ENCODE measurements at regions not wholly inside any gene's neighbourhood (a gene's known extent, or its start where the extent isn't known, plus 50 kb on each side); places are given as distances from the start of the nearest gene placed in this dataset.

GRCh38 chr4:72677886-72678285, 108.9 kb upstream of the ADAMTS3 start:
- Histone ChIP-seq H3K9me3 (ENCODE audit: control insufficient read depth, insufficient read depth, low read length) (no peaks in the 10 kb centered on the region), H4K8ac (ENCODE audit: low read depth in 2 of 2, low read length in 2 of 2) (no peak overlapping the region), H3K27ac (ENCODE audit: insufficient read depth, low read length) (no peak overlapping the region), H3K9ac (ENCODE audit: low read depth, low read length) (no peak overlapping the region), H2AFZ (replicated peaks; ENCODE audit: low read length, poor library complexity) (no peak overlapping the region), H3K4me2 (ENCODE audit: low read depth, low read length) (no peak overlapping the region), H3K79me1 (ENCODE audit: low read depth in 1 of 2, low read length in 2 of 2) (no peaks in the 10 kb centered on the region), H2BK120ac (ENCODE audit: low read depth, low read length) (no peak overlapping the region), H2AK5ac (ENCODE audit: low read depth, low read length) (no peak overlapping the region), H3K18ac (ENCODE audit: low read depth, low read length) (no peak overlapping the region), H3K56ac (ENCODE audit: extremely low read depth, insufficient read depth, low read length) (no peak overlapping the region), H4K20me1 (ENCODE audit: insufficient read depth, low read length) (no peaks in the 10 kb centered on the region), H3K4me1 (ENCODE audit: control insufficient read depth, insufficient read depth, low read length) (no peaks in the 10 kb centered on the region), H2BK5ac (ENCODE audit: low read depth, low read length, poor library complexity, severe bottlenecking) (no peak overlapping the region), H2AK9ac (replicated peaks; ENCODE audit: low read depth, low read length, poor library complexity) (no peak overlapping the region), H3K14ac (replicated peaks; ENCODE audit: low read depth, low read length) (no peak overlapping the region), H3K9me1 (ENCODE audit: insufficient read depth, low read length) (no peaks in the 10 kb centered on the region), H3K4me3 (ENCODE audit: insufficient read depth, low read depth, low read length) (no peak overlapping the region), H2BK20ac (ENCODE audit: low read depth, low read length) (no peak overlapping the region), H2BK15ac (ENCODE audit: low read depth, low read length) (no peak overlapping the region), H4K91ac (ENCODE audit: insufficient read depth, low read depth, low read length) (no peak overlapping the region), H4K5ac (ENCODE audit: low read depth, low read length) (no peak overlapping the region), H3K36me3 (ENCODE audit: control insufficient read depth, insufficient read depth, low read length) (no peaks in the 10 kb centered on the region), H3K4ac (ENCODE audit: low read depth, low read length) (no peak overlapping the region), H3K27me3 (ENCODE audit: control insufficient read depth, insufficient read depth, low read length) (no peaks in the 10 kb centered on the region), H3K23ac (ENCODE audit: low read depth, low read length) (no peak overlapping the region)
- intact Hi-C loops (cut with micrococcal nuclease) (no loop called here), in situ Hi-C loops (cut with MboI; ENCODE audit: low sequenced_read_pairs) (no loop called here), dilution Hi-C loops (cut with HindIII; ENCODE audit: low sequenced_read_pairs, unreplicated experiment) (no loop called here)
- ChIA-PET POLR2A (ENCODE audit: unreplicated experiment) (no interaction called here), CTCF (no interaction called here)
- DNase-seq, result no peak
- no TSS peak for BruUV-seq (replicated peaks)
- no peak for ATAC-seq (ENCODE audit: low read depth)
- TF ChIP-seq RAD21 (IDR thresholded peaks at IDR 0.05; ENCODE audit: low read length) (no peak), BHLHE40 (IDR thresholded peaks at IDR 0.05; ENCODE audit: low read depth, low read length) (no peak), RFX5 (IDR thresholded peaks at IDR 0.05; ENCODE audit: low read depth, low read length) (no peak), POLR2A (IDR thresholded peaks at IDR 0.05; ENCODE audit: low read depth, low read length) (no peak), MAZ (IDR thresholded peaks at IDR 0.05; ENCODE audit: borderline replicate concordance, low read depth, low read length) (no peak), NFE2L2 (IDR thresholded peaks at IDR 0.05; ENCODE audit: low read depth, low read length) (no peak), ELK1 (IDR thresholded peaks at IDR 0.05; ENCODE audit: borderline replicate concordance, low read depth, low read length) (no peak), CEBPB (IDR thresholded peaks at IDR 0.05; ENCODE audit: low read depth, low read length) (no peak), MXI1 (IDR thresholded peaks at IDR 0.05; ENCODE audit: borderline replicate concordance, low read depth, low read length) (no peak), MAFK (IDR thresholded peaks at IDR 0.05; ENCODE audit: low read depth, low read length) (no peak), SMC3 (IDR thresholded peaks at IDR 0.05; ENCODE audit: low read depth, low read length) (no peak), CHD1 (IDR thresholded peaks at IDR 0.05; ENCODE audit: low read depth, low read length) (no peak), USF2 (IDR thresholded peaks at IDR 0.05; ENCODE audit: low read depth, low read length) (no peak)

Data from IMR-90 (cell line).